GM18951 (cell line): ENCODE measurements at regions not wholly inside any gene's neighbourhood (a gene's known extent, or its start where the extent isn't known, plus 50 kb on each side); places are given as distances from the start of the nearest gene placed in this dataset.

ENCODE experiments used
- POLR2A ChIP-seq: IDR thresholded peaks from 4 replicates; pipeline ENCODE4 v1.6.1; 2011; ENCODE audit warnings: mild to moderate bottlenecking; ENCODE audit not compliant: insufficient read length, insufficient read depth; ENCODE audit errors: extremely low read depth
- in situ Hi-C: fragments of 300-500 bp; cut with MboI; formaldehyde crosslinking; loops from one replicate; pipeline ENCODE4 v1.12.0; 2022; ENCODE audit warnings: low sequenced_read_pairs, mixed read lengths, inconsistent platforms; ENCODE audit not compliant: unreplicated experiment

GRCh38 chr6:84457276-84457675 is 229.8 kb upstream of the CEP162 start:
- no peak for TF ChIP-seq POLR2A
- in situ Hi-C loops, result no loop called here

GRCh38 chr6:84456803-84457202 is 229.4 kb upstream of the CEP162 start:
- in situ Hi-C loops, result no loop called here
- TF ChIP-seq POLR2A, result no peak

- TF ChIP-seq POLR2A, result no peak
- in situ Hi-C loops, result no loop called here
Observed at GRCh38 chr6:84455511-84456029, 228.1 kb upstream of the CEP162 start.

DNA sequence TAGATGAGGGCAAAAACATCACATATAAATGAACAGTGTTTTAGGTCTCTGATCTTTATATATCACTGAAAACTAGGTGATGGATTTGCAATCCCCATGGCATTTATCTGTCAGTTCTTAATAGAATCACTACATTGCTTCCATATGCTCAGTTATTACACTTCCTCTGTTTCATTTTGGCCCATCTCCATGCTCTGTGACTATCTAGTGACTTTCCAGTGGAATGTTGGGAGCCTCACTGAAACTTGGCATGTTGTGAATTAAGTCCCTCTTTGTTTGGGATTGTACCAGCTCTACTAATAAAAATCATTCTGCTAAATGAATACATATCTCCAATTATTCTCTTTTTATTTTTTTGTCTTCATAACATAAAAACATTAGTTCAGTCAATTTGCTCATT is 226.1 kb upstream of the CEP162 start:
- TF ChIP-seq POLR2A, result no peak
- in situ Hi-C loops, result no loop called here

- no peak for TF ChIP-seq POLR2A
- in situ Hi-C loops, result no loop called here
Observed at GRCh38 chr6:84450018-84450417, 222.6 kb upstream of the CEP162 start.

- TF ChIP-seq POLR2A, result no peak
- in situ Hi-C loops, result no loop called here
Observed at GRCh38 chr6:84449220-84449619, 221.8 kb upstream of the CEP162 start.

- in situ Hi-C loops, result no loop called here
- TF ChIP-seq POLR2A, result no peak
Observed at GRCh38 chr6:84448331-84448730, 220.9 kb upstream of the CEP162 start.

DNA sequence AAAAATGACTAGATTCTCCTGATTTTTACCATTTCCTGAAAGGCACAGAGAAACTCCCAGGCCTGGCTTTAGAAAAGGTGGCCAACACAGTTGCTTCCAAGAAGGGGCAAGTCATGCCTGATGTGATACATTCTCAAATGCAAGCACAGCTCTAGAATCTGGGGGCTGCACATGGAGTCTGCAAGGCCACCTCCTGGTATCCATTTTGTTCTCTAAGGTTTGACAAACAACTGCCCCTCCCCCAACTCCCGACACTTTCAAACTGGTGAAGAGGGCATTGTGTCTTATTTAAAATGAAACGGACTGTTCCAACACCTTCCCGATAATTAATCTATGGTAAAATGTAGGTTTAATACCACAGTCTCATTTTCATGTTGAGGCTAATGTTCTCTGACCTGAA is 220.2 kb upstream of the CEP162 start:
- in situ Hi-C loops, result no loop called here
- no peak for TF ChIP-seq POLR2A

GRCh38 chr6:84445068-84445467 is 217.6 kb upstream of the CEP162 start:
- TF ChIP-seq POLR2A, result no peak
- in situ Hi-C loops, result no loop called here

DNA sequence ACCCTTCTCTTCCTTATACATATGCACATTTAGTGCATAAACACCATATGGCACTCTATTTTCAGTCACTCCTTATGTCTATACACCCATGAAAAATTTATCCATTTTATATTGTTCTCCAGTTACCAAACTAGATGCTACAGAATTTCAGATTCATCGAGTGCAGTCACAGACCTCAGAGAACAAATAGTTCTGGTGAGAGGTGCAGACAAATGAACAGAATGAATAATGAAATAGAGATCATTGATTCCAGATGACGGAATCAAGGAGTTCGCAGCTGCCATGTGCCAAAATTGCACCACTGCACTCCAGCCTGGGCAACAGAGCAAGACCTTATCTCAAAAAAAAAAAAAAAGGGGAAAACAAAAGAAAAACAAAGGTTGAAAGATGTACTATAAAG is 214.8 kb upstream of the CEP162 start:
- in situ Hi-C loops, result no loop called here
- no peak for TF ChIP-seq POLR2A

DNA sequence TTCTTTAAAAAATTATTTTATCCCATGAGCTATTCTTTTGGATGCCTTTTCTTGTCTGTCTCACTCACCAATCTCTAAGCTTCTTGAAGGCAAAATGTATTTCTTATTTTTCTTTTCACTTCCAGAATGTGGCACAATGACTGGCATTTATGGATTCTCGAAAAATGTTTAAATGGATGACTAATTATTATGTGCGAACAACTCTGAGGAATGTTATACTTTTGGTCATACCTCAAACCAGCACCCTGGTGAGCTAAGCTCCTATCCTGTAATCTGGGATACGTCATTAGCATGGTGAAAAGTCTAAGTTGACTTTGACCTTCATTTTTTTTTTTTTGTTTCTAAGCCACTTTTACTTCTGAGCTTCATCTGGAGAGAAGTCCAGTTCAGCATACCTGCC is 214.0 kb upstream of the CEP162 start:
- in situ Hi-C loops, result no loop called here
- no peak for TF ChIP-seq POLR2A

DNA sequence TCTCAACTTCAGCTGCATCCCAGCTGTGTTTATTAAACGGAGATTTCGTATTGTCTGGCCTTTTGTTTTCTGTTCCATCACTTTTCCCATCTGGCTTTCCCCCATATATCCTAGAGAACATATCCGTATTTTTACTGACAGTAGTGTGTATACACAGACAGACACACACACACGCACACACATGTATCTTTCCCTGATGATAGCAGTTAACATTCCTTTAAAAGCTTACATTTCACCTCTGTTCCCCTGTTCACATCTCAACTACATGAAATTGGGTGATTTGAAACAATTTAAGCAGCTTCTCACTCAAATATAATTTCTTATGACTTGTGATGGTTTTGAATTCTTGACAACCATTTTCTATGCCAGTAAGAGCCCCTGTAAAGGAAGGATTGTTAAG is 207.1 kb upstream of the CEP162 start:
- no peak for TF ChIP-seq POLR2A
- in situ Hi-C loops, result no loop called here

GRCh38 chr6:84432619-84433018 is 205.2 kb upstream of the CEP162 start:
- TF ChIP-seq POLR2A, result no peak
- in situ Hi-C loops, result no loop called here

DNA sequence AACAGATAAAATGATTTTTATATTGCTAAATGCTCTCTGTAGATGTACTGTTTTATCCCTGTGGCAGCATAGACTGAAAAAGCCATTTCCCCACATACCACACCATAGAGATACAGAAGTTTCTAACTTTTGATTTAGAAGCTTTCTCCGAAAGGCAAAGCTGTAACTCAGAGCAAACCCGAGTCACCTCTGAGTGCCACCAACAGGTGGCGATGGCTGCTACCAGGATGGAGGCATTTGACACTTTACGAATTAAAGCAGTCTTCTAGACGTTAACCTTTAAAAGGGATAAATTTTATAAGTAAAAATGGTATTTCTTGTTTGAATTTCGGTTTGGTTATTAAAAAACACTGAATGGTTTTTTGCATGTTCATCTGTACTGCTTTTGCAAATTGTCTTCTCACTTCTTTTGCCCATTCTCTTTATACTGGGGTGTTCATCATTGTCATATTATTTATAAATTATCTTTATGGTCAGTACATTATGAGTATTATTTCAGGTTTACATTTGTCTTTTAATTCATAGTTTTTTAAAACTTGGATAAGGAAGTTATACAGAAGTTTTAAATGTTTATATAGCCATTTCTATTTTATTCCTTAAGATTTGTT is 201.0 kb upstream of the CEP162 start:
- in situ Hi-C loops, result no loop called here
- TF ChIP-seq POLR2A, result no peak
